ENCODE measurements at regions not wholly inside any gene's neighbourhood (a gene's known extent, or its start where the extent isn't known, plus 50 kb on each side); places are given as distances from the start of the nearest gene placed in this dataset.
"Not testable (repeated sequence)": the region's sequence is repeated elsewhere in the genome, so short reads cannot be mapped to it uniquely, and the experiment has no call there.

GRCh38 chr14:29391231-29391630 is 536.4 kb downstream of the PRKD1 start:
- FAIRE-seq, result no peak

GRCh38 chr14:29391801-29392200 is 535.8 kb downstream of the PRKD1 start:
- FAIRE-seq, result no peak

GRCh38 chr14:29392287-29392686 is 535.4 kb downstream of the PRKD1 start:
- no peak for FAIRE-seq

- no peak for FAIRE-seq
These were observed 524.6 kb downstream of the PRKD1 start for GRCh38 chr14:29403091-29403490.

- FAIRE-seq, result no peak
These were observed 517.1 kb downstream of the PRKD1 start for GRCh38 chr14:29410581-29410980.

- not testable (repeated sequence) for FAIRE-seq
These were observed 512.7 kb downstream of the PRKD1 start for GRCh38 chr14:29414931-29415330.

GRCh38 chr14:29419736-29420135 is 507.9 kb downstream of the PRKD1 start:
- no peak for FAIRE-seq

- no peak for FAIRE-seq
These were observed 506.4 kb downstream of the PRKD1 start for GRCh38 chr14:29421156-29421728.

- no peak for FAIRE-seq
These were observed 501.8 kb downstream of the PRKD1 start for GRCh38 chr14:29425705-29426482.

GRCh38 chr14:29442696-29443095 is 485.0 kb downstream of the PRKD1 start:
- no peak for FAIRE-seq

GRCh38 chr14:29444216-29444615 is 483.4 kb downstream of the PRKD1 start:
- no peak for FAIRE-seq

GRCh38 chr14:29444805-29445204 is 482.8 kb downstream of the PRKD1 start:
- no peak for FAIRE-seq

- no peak for FAIRE-seq
These were observed 480.7 kb downstream of the PRKD1 start for GRCh38 chr14:29446971-29447370.

- no peak for FAIRE-seq
These were observed 475.7 kb downstream of the PRKD1 start for GRCh38 chr14:29451941-29452340.

- no peak for FAIRE-seq
These were observed 474.6 kb downstream of the PRKD1 start for GRCh38 chr14:29453045-29453444.

- no peak for FAIRE-seq
These were observed 473.5 kb downstream of the PRKD1 start for GRCh38 chr14:29454026-29454693.

- FAIRE-seq, result no peak
These were observed 469.1 kb downstream of the PRKD1 start for GRCh38 chr14:29458547-29458946.

GRCh38 chr14:29459531-29459930 is 468.1 kb downstream of the PRKD1 start:
- FAIRE-seq, result no peak

- no peak for FAIRE-seq
These were observed 467.6 kb downstream of the PRKD1 start for GRCh38 chr14:29459969-29460560.

- FAIRE-seq, result no peak
These were observed 466.5 kb downstream of the PRKD1 start for GRCh38 chr14:29461101-29461500.

GRCh38 chr14:29461506-29461905 is 466.1 kb downstream of the PRKD1 start:
- no peak for FAIRE-seq

- FAIRE-seq, result no peak
These were observed 465.3 kb downstream of the PRKD1 start for GRCh38 chr14:29462321-29462720.

GRCh38 chr14:29462772-29463171 is 464.9 kb downstream of the PRKD1 start:
- no peak for FAIRE-seq
